ENCODE measurements at regions not wholly inside any gene's neighbourhood (a gene's known extent, or its start where the extent isn't known, plus 50 kb on each side); places are given as distances from the start of the nearest gene placed in this dataset.

DNA sequence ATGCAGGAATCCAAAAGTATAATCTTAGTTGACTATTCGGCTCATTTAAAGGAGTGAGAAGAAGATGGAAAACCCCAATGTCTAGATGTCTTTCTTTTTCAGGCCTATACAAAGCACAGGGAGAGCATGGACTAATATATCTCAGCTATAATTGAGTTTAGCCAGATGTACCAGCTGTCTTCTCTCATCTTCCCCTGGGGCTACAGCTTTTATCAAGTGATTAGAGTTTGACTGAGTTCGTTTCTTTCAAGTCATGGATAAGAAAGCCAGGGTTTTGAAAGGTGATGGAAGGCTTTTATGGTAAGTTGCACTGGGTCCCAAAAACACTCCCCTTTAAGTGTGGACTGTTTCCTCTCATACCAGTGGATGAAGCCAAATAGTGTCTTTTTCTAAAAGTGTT, 1172.8 kb upstream of the TENM4 start:
- Histone ChIP-seq H3K27ac (ENCODE audit: low read length) (no peak overlapping the region), H3K4me1 (ENCODE audit: control insufficient read depth, insufficient read depth, low read length) (no peaks in the 10 kb centered on the region), H3K36me3 (ENCODE audit: control insufficient read depth, insufficient read depth, low read length) (no peaks in the 10 kb centered on the region), H3K27me3 (ENCODE audit: control insufficient read depth, insufficient read depth, low read length) (no peaks in the 10 kb centered on the region), H3K4me3 (ENCODE audit: low read depth in 2 of 2, low read length in 2 of 2) (no peak overlapping the region), H3K9me3 (ENCODE audit: control insufficient read depth, insufficient read depth, low read depth, low read length) (no peaks in the 10 kb centered on the region)
- no TSS peak for BruUV-seq (replicated peaks)
- CTCF ChIA-PET, result interaction anchor here (0.7 kb wide), 1 partner anchor 366 kb away, joined by 8 read pairs; no protein-coding TSS in a partner anchor
- POLR2A ChIA-PET, result interaction anchor here (0.6 kb wide), 1 partner anchor 12 kb away, joined by 3 read pairs; no protein-coding TSS in a partner anchor
- DNase-seq (ENCODE audit: low read depth, low spot score) (no peak), ATAC-seq (no peak)
- no peak for TF ChIP-seq SIN3A (IDR thresholded peaks at IDR 0.05; ENCODE audit: borderline replicate concordance, insufficient read depth, low read depth, low read length)
- no peak for TF ChIP-seq POLR2AphosphoS5 (IDR thresholded peaks at IDR 0.05; ENCODE audit: low read depth, low read length)
- TF ChIP-seq, protein P1, sequence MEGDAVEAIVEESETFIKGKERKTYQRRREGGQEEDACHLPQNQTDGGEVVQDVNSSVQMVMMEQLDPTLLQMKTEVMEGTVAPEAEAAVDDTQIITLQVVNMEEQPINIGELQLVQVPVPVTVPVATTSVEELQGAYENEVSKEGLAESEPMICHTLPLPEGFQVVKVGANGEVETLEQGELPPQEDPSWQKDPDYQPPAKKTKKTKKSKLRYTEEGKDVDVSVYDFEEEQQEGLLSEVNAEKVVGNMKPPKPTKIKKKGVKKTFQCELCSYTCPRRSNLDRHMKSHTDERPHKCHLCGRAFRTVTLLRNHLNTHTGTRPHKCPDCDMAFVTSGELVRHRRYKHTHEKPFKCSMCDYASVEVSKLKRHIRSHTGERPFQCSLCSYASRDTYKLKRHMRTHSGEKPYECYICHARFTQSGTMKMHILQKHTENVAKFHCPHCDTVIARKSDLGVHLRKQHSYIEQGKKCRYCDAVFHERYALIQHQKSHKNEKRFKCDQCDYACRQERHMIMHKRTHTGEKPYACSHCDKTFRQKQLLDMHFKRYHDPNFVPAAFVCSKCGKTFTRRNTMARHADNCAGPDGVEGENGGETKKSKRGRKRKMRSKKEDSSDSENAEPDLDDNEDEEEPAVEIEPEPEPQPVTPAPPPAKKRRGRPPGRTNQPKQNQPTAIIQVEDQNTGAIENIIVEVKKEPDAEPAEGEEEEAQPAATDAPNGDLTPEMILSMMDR (IDR thresholded peaks at IDR 0.05), result no peak
- TF ChIP-seq, protein P2, sequence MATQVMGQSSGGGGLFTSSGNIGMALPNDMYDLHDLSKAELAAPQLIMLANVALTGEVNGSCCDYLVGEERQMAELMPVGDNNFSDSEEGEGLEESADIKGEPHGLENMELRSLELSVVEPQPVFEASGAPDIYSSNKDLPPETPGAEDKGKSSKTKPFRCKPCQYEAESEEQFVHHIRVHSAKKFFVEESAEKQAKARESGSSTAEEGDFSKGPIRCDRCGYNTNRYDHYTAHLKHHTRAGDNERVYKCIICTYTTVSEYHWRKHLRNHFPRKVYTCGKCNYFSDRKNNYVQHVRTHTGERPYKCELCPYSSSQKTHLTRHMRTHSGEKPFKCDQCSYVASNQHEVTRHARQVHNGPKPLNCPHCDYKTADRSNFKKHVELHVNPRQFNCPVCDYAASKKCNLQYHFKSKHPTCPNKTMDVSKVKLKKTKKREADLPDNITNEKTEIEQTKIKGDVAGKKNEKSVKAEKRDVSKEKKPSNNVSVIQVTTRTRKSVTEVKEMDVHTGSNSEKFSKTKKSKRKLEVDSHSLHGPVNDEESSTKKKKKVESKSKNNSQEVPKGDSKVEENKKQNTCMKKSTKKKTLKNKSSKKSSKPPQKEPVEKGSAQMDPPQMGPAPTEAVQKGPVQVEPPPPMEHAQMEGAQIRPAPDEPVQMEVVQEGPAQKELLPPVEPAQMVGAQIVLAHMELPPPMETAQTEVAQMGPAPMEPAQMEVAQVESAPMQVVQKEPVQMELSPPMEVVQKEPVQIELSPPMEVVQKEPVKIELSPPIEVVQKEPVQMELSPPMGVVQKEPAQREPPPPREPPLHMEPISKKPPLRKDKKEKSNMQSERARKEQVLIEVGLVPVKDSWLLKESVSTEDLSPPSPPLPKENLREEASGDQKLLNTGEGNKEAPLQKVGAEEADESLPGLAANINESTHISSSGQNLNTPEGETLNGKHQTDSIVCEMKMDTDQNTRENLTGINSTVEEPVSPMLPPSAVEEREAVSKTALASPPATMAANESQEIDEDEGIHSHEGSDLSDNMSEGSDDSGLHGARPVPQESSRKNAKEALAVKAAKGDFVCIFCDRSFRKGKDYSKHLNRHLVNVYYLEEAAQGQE (IDR thresholded peaks at IDR 0.05; ENCODE audit: insufficient read depth in 1 of 2, low read depth in 2 of 2, low read length in 1 of 2), result no peak
- no peak for TF ChIP-seq TCF7L2 (IDR thresholded peaks at IDR 0.05; ENCODE audit: low read depth, low read length)
- intact Hi-C loops (cut with micrococcal nuclease; ENCODE audit: unreplicated experiment), result no loop called here
- in situ Hi-C loops (cut with HindIII; ENCODE audit: low pct_unique_long_range_greater_than_20kb, low sequenced_read_pairs), result no loop called here

DNA sequence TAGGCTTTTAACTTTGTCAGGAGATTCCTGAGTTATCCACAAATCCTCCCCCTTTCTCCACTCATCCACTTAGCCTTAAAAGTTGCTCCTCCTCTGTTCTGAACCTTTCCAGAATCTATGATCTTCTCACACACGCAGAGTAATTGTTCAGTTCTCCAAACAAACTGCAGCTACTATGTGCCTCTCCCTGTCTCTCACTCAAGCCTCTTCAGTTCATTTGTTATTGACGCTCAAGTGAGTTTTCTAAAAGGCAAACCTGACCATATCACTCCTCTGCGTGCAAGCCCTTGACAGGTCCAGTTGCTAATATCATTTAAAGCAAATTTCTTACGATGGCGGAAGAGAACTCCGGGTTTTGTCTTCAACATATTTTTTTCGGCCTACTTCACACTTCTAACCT, 1169.7 kb upstream of the TENM4 start:
- Histone ChIP-seq H3K27me3 (ENCODE audit: control insufficient read depth, insufficient read depth, low read length) (no peaks in the 10 kb centered on the region), H3K27ac (ENCODE audit: low read length) (no peak overlapping the region), H3K36me3 (ENCODE audit: control insufficient read depth, insufficient read depth, low read length) (no peaks in the 10 kb centered on the region), H3K9me3 (ENCODE audit: control insufficient read depth, insufficient read depth, low read depth, low read length) (no peaks in the 10 kb centered on the region), H3K4me3 (ENCODE audit: low read depth in 2 of 2, low read length in 2 of 2) (no peak overlapping the region), H3K4me1 (ENCODE audit: control insufficient read depth, insufficient read depth, low read length) (no peaks in the 10 kb centered on the region)
- POLR2A ChIA-PET, result no interaction called here
- no peak for ATAC-seq
- in situ Hi-C loops (cut with HindIII; ENCODE audit: low pct_unique_long_range_greater_than_20kb, low sequenced_read_pairs), result no loop called here
- BruUV-seq (replicated peaks), result no TSS peak
- CTCF ChIA-PET, result no interaction called here
- no peak for DNase-seq (ENCODE audit: low read depth, low spot score)
- intact Hi-C loops (cut with micrococcal nuclease; ENCODE audit: unreplicated experiment), result no loop called here
- TF ChIP-seq, protein P2 (IDR thresholded peaks at IDR 0.05; ENCODE audit: insufficient read depth in 1 of 2, low read depth in 2 of 2, low read length in 1 of 2), result no peak
- TF ChIP-seq SIN3A (IDR thresholded peaks at IDR 0.05; ENCODE audit: borderline replicate concordance, insufficient read depth, low read depth, low read length) (no peak), TCF7L2 (IDR thresholded peaks at IDR 0.05; ENCODE audit: low read depth, low read length) (no peak), POLR2AphosphoS5 (IDR thresholded peaks at IDR 0.05; ENCODE audit: low read depth, low read length) (no peak)
- TF ChIP-seq, protein P1 (IDR thresholded peaks at IDR 0.05), result no peak

All from Panc1 (cell line).